SIG-M5 treated with dmso at 0.1 percent for 504 hours (cell line): ENCODE measurements at regions not wholly inside any gene's neighbourhood (a gene's known extent, or its start where the extent isn't known, plus 50 kb on each side); places are given as distances from the start of the nearest gene placed in this dataset.
A peak's percentile ranks its signal among the peaks of the same experiment; 100 is the strongest.
"Not testable (repeated sequence)": the region's sequence is repeated elsewhere in the genome, so short reads cannot be mapped to it uniquely, and the experiment has no call there.

ENCODE experiments used
- DNase-seq: peaks from one replicate; lab custom pipeline; 2025; ENCODE audit not compliant: unreplicated experiment; lab: John Stamatoyannopoulos, UW

GRCh38 chr12:97711392-97711791 lies 248.8 kb downstream of the RMST start:
- no peak for DNase-seq

- no peak for DNase-seq
Observed at GRCh38 chr12:97713270-97713669, 250.7 kb downstream of the RMST start.

DNA sequence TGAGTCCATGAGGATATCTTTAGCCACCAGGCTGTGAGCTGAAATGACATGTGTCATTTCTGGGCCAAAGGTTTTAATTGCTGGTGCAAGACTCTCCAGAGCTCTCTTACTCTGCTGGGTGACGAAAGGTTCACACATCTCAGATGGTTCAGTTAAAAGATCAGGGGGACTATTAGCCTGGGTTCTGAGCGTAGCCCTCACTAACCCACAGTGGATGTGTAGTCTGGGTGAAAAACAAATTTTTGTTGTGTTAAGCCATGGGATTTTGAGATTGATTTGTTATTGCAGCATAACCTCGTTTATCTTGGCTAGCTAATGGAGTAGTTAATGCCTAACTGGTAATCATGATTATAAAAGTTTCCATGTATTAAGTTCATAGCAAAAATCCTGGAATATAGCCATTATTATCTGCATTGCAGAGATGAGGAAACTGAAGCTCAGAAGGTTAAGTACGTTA lies 251.5 kb downstream of the RMST start:
- no peak for DNase-seq

- peak; percentile 21 for DNase-seq
Observed at GRCh38 chr12:97716356-97716755, 253.8 kb downstream of the RMST start.

- DNase-seq = not testable (repeated sequence)
Observed at GRCh38 chr12:97723801-97724200, 261.2 kb downstream of the RMST start.

GRCh38 chr12:97745406-97746101 lies 282.9 kb downstream of the RMST start:
- DNase-seq = no peak

- no peak for DNase-seq
Observed at GRCh38 chr12:97748298-97748697, 285.7 kb downstream of the RMST start.

DNA sequence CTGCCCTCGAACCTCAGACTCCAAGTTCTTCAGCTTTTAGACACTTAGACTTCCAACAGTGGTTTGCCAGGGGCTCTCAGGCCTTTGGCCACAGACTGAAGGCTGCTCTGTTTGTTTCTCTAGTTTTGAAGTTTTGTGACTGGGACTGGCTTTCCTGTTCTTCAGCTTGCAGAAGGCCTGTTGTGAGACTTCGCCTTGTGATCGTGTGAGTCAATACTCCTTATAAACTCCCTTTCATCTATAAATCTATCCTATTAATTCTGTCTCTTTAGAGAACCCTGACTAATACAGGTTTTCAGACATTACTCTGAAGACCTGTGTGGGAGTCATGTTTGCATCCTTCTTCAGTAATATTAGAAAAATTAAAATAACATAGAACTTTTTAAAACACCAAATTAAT lies 289.1 kb downstream of the RMST start:
- no peak for DNase-seq

DNA sequence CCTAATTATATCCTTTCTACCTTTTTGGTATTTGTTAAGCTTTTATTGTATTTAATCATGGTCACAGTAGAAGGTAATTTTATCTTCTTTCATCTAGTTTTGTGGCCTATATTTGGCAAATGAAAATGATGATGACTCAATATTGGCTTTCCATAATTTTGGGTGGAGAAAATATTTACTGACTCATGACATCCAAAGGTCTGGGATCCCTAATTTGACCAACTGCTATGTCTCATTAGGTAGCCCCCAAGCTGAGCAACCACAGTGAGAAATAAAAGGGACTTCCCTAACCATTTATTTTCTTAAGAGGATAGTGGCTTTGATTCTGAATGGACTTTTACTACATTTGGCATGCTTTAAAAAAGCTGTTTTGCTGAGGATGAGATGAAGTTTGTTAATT lies 289.5 kb downstream of the RMST start:
- no peak for DNase-seq

- DNase-seq = no peak
Observed at GRCh38 chr12:97753332-97753731, 290.7 kb downstream of the RMST start.

DNA sequence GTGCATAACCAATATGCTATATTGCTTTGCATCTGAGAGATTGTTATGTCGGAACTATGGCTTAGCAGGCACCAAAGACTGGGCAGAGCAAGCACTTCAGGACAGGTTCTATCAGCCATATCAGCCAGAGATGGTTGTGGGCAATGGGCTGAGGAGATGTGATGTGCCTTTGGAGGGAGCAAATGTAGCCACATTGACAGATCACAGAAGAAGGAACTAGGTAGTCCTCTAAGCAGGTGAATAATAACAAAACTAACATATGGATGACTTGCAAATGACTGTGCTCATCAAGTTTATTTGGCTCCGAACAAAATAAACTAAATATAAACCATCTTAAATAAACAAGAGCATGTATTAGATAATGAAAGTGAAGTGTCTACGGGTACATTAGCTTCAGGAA lies 291.7 kb downstream of the RMST start:
- no peak for DNase-seq

DNA sequence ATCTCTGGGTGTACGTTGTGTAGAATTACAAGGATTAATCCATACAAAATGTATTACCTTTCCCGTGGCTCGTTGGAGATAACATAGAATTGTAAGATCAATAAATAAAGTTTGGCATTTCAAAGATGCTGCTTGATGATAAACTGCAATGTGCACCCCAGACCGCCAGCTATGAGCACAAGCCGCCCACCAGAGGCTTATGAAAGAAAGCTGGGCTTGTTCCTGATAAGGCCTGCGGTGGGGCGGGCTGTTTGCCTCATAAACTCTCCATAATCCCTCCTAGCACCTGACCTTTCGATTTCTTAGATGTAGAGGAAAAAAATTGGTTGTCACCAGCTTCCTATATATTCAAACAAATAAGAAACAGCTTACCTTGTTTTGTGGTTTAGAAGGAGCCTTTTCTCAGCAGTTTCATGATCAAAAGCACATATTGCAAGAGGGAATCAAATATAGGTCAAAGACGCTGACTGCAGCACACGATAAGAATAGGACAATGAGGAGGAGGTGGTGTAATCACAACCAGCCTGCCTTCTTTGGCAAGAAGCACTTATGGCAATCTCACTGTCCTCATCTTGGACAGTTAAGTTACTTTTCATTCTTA lies 293.6 kb downstream of the RMST start:
- no peak for DNase-seq

GRCh38 chr12:97756741-97757140 lies 294.1 kb downstream of the RMST start:
- no peak for DNase-seq

DNA sequence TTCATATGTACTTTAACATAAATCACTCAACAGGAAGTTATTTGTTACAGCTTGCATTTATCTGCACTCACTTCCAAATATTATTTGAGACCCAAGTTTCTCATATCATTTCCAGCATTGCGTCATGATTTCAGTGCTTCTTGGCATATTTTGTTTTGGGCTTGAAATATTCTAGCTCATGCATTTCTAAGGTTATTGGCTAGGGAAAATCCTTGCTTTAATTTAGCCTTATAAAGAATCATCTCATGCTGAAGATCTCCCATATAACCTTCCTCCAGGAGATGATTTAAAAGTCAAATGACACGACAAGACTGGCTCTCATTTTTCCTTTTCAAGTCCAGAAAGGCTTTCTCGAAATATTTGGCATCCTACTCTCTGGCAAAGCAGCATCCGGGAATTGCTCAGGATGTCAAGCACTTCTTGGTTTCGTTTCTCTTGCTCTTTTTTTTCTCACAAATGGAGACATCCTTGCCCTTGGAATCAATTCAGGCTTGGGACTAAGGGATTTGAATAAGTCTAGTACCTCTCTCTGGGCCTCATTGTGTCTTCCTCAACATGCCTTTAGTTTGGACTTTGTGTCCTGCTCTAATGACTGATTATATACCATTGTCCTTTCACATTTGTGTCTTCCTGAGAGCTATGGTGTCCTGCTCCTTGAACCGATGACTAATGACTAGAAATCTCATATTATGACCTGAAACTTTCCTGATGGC lies 295.0 kb downstream of the RMST start:
- no peak for DNase-seq

- no peak for DNase-seq
Observed at GRCh38 chr12:97758194-97758501, 295.5 kb downstream of the RMST start.

DNA sequence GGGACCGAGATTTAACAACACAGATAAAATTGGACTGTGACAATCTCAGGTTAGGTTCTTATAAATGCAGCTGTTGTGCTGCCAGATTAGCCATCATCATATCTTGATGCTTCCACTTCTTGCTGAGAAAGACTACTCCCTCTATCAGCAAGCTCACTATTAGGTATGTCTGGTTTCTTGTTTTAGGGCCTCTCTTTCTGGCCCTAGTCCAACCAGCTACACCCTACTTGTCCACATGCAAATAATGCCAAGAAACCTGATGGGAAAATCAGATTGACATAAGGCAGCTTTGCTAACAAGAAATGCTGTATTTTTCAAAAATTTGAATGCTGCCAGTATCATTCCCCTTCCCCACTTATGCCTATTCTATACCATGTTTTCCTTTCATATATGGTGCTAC lies 296.0 kb downstream of the RMST start:
- no peak for DNase-seq

- no peak for DNase-seq
Observed at GRCh38 chr12:97760601-97761000, 298.0 kb downstream of the RMST start.

DNA sequence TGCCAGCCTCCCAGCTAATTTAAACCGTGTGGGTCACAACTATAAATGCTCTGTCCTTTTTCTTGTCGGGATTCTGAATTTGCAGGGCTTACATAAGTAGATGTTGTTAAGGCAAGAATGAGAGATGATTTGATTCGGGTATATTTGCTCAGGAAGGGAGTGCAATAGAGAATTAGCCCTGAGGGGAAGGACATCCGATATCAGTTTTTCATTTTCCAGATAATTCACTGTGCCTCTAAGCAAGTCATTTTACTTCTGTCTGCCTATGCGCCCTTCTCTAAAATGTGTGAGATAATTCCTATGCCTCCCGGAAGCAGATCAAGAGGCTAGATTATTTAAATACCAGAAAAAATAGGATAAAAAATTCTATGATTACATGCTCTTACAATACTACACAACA lies 300.5 kb downstream of the RMST start:
- no peak for DNase-seq

GRCh38 chr12:97764700-97765099 lies 302.1 kb downstream of the RMST start:
- DNase-seq = no peak

GRCh38 chr12:97767347-97767746 lies 304.7 kb downstream of the RMST start:
- DNase-seq = no peak

- peak; percentile 17 for DNase-seq
Observed at GRCh38 chr12:97778111-97778510, 315.5 kb downstream of the RMST start.

DNA sequence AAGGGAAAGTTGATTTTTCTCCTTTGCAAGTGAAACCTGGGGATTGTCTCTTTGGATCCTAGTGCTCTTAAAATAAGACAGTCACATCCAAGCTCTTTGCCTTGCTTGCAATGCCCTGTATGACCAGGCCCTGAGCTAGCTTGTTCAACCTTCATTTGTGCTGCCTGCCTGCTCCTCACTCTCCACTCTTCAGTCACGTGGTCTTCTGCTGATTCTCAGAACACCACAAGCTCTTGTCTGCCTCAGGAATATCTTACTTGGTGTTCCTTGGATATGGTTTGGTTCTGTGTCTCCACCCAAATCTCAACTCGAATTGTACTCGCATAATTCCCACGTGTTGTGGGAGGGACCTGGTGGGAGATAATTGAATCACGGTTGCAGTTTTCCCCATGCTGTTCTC lies 318.7 kb downstream of the RMST start:
- no peak for DNase-seq
